GM18909 (cell line): ENCODE measurements at regions not wholly inside any gene's neighbourhood (a gene's known extent, or its start where the extent isn't known, plus 50 kb on each side); places are given as distances from the start of the nearest gene placed in this dataset.
"Not testable (repeated sequence)": the region's sequence is repeated elsewhere in the genome, so short reads cannot be mapped to it uniquely, and the experiment has no call there.

Experiments used
- ATAC-seq: cut with Tn5 transposase; IDR thresholded peaks from one replicate; pipeline ENCODE4 v1.9.1; 2021; ENCODE audit warnings: mild to moderate bottlenecking; ENCODE audit not compliant: unreplicated experiment, poor library complexity

DNA sequence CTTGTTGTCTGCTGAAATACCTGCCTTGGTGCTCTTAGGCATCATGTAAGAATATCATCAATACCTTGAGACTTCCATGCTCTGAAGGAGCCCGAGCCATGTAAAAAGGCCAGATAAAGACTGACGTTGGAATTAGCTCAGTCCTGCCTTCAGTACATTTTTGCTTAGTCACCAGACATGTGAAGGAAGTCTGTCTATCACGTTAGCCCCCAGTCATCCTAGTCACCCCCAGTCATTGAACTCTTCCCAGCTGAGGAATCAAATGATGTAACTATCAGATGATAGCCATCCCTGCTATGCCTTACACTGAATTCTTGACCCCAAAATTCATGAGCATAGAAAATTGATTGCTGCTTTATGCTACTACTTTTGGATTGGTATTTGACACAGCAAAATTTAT is 351.2 kb upstream of the SGO1 start:
- ATAC-seq = no peak

DNA sequence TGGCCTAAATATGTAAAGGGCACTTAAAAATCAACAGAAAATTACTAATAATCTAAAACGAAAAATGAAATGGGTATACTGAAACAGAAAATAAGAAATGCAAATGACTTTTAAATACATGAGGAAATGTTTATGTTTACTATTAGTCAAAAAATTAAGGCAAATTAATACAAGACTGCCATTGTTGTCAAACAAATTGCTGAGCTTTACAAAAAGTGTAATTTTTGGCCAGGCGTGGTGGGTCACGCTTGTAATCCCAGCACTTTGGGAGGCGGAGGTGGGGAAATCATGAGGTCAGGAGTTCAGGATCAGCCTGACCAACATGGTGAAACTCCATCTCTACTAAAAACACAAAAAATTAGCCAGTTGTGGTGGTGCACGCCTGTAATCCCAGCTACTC is 343.9 kb upstream of the SGO1 start:
- no peak for ATAC-seq

- no peak for ATAC-seq
These were observed 342.3 kb upstream of the SGO1 start for GRCh38 chr3:20528180-20528770.

- no peak for ATAC-seq
These were observed 341.4 kb upstream of the SGO1 start for GRCh38 chr3:20527368-20527767.

- no peak for ATAC-seq
These were observed 338.3 kb upstream of the SGO1 start for GRCh38 chr3:20524328-20524727.

GRCh38 chr3:20523293-20523692 is 337.3 kb upstream of the SGO1 start:
- no peak for ATAC-seq

DNA sequence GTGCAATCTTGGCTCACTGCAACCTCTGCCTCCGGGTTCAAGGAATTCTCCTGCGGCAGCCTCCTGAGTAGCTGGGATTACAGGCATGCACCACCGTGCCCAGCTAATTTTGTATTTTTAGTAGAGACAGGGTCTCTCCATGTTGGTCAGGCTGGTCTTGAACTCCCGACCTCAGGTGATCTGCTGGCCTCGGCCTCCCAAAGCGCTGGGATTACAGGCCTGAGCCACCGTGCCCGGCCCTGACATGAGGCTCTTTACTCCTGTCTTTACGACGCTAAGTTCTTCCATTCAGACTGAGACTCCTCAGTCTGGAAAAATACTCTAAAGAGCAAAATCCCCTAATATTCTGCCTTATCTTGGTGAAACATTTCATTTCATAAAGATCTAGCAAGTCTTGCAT is 331.3 kb upstream of the SGO1 start:
- not testable (repeated sequence) for ATAC-seq

DNA sequence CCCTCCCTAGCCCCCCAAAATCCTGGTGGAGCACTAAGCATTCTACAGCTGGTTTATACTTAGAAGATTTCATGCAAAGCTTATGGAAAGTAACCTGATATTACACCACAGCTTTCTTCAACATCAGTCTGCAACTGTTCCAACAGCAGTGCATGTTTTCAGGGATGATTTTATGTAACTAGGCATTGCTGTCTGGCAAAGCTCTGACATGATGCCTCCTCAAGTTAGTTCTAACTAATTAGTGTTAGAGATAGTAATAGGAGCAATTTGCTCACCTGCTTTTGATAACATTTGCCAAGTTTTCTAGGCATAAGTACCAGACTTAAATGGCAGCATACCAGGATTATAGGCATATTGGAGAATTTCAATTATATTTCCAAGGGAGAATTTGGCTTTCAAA is 330.3 kb upstream of the SGO1 start:
- no peak for ATAC-seq

GRCh38 chr3:20515834-20516233 is 329.8 kb upstream of the SGO1 start:
- ATAC-seq = no peak

DNA sequence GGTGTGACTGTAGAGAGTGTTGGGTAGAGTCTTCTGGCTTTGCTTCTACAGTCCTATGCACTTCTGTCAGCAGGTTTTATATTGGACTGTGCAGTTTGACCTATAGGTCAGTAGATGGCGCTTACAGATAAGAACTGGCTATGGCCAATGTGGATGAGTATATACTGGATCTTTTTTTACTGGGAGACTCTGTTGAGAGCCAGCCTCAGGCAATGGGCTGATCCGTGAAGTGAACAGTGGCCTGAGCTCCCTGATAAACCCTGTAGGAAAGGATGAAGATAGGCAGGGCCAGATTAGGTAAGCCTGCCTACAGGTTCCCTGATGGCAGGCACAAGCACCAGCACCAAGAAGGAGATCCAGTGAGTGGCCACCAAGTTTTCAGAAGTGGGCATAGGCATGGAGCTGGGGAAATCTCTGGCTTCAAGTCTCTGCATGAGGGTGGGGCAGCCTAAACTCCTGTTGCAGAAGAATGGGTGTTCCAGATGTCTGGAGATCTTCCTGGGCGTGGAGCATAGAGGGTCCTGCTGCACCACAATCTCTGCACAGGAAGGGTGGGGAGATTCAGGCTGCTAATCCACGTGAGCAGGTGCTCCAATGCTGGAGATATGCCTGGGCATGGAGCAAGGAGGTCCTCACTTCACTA is 326.0 kb upstream of the SGO1 start:
- ATAC-seq = peak; percentile 96

DNA sequence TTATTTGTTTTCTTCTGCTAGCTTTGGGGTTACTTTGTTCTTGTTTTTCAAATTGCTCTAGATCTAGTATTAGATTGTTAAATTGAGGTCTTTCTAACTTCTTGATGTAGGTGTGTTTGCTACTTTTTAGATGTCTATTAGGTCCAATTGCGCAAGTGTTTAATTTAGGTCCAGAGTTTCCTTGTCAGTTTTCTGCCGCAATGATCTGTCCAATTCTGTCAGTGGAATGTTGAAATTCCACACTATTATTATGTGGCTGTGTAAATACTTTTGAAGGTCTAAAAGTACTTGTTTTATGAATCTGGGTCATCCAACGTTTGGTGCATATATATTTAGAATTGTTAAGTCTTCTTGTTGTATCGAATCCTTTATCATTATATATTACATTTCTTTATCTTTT is 324.4 kb upstream of the SGO1 start:
- no peak for ATAC-seq

DNA sequence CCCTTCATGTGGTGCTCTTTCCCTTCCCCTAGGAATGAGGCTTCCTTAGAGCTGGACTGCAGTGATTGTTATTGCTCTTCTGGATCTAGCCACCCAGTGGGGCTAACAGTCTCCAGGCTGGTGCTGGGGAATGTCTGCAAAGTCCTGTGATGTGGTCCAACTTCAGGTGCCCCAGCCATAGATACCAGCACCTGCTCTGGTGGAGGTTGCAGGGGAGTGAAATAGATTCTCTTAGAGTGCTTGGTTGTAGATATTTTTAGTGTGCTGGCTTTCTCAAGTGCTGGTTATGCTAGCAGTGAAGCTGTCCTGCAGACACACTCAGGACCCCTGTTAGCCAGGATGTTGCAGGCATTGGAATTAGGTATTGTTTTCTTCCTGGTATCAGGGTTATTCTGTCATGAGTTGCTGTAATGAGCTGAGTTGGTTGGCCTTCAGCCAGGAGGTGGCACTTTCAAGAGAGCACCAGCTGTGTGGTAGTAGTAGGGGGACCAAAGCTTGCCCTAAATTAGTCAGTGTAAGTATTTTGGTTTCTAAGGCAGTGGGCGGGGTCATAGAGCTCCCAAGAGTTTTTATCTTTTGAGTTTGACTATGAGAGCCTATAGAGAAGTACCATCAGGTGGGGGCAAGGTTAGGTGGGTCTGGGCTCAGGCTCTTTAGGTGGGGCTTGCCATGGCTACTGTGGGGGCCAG is 317.5 kb upstream of the SGO1 start:
- ATAC-seq = no peak

GRCh38 chr3:20490996-20491395 is 305.0 kb upstream of the SGO1 start:
- ATAC-seq = no peak

GRCh38 chr3:20488151-20488550 is 302.1 kb upstream of the SGO1 start:
- no peak for ATAC-seq

- ATAC-seq = no peak
These were observed 298.1 kb upstream of the SGO1 start for GRCh38 chr3:20484126-20484525.

DNA sequence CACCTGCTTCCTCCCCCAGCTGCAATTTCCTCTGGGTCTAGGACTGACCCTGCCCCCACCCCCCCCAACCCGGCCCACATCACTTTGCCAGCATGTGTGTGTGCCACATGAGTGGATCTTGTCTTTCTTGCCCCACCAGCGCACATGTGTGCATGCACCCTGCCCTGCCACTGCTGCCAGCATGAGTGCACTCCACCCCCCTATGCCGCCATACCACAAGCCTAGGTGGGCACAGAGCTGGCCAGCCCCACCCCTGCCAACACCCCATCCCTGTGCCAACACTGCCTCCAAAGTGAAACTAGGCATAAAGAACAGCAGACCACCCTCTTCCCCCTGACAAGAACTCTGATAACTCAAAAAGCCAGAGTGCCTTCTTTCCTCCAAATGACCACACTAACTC is 296.3 kb upstream of the SGO1 start:
- ATAC-seq = no peak

- no peak for ATAC-seq
These were observed 294.9 kb upstream of the SGO1 start for GRCh38 chr3:20480786-20481365.

DNA sequence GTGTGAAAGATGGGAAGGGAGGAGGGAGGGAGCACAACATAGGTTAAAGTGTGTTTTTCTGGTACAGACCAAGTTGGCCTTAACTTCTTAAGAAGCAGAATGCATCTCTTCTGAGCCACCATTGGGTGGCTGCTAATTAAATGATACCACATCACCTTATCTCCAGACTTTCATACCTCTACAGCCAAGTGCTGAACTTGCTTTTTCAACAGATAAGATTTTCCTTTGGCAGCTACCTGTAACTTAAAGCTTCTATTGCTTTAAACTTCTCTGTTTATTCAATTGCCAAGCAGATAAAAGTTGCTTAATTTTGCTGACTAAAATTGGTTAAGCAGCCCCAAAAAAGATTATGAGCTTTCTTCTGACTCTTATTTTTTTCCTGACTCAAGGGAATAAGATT is 292.4 kb upstream of the SGO1 start:
- ATAC-seq = no peak

DNA sequence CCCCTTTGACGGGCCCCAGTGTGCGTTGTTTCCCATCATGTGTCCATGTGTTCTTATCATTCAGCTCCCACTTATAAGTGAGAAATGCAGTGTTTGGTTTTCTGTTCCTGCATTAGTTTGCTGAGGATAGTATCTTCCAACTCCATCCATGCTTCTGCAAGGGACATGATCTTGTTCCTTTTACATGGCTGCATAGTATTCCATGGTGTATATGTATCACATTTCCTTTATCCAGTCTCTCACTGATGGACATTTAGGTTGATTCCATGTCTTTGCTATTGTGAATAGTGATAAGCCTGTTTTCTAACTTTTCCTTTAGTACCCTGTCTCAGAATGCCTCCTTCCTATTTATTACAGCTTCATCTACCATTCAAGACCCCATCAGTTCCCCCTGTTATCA is 278.2 kb upstream of the SGO1 start:
- ATAC-seq = not testable (repeated sequence)

GRCh38 chr3:20462723-20463122 is 276.7 kb upstream of the SGO1 start:
- no peak for ATAC-seq

DNA sequence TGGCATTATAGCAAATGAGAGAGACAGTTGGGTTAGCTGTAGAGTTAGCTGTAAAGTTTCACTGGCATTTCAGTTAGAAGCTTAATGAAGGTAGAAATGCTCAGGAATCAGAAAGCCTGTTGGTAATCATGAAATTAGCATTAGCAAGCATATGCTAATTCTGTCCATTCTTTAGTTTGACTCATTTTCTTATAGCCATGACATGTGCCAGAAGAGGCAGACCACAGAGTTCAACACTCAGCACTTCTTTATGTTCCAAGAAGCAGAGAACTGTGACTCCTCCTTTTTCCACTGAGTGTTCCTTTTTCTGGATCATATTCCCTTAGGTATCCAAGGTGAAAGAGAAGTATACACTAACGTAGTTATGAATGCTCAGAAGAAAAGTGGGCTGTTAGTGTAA is 276.2 kb upstream of the SGO1 start:
- no peak for ATAC-seq
